A673 (cell line): ENCODE measurements at regions not wholly inside any gene's neighbourhood (a gene's known extent, or its start where the extent isn't known, plus 50 kb on each side); places are given as distances from the start of the nearest gene placed in this dataset.

Experiments used
- BruUV-seq: library from RNA; stranded (reverse); fragments of 400-500 nt; replicated peaks from 2 replicates; lab custom pipeline; 2021; lab: Mats Ljungman, UMichigan
- CTCF ChIA-PET: fragments of 300-600 bp; sonication (Branson Sonifier 250); formaldehyde crosslinking; loops from one replicate; lab custom pipeline; 2022; ENCODE audit warnings: antibody characterized with exemption; lab: Charles Lee
- POLR2A ChIA-PET: fragments of 300-600 bp; sonication (Branson Sonifier 250); formaldehyde crosslinking; loops from one replicate; lab custom pipeline; 2022; ENCODE audit warnings: antibody characterized with exemption; ENCODE audit not compliant: low non-redundant PET; lab: Charles Lee
- DNase-seq: peaks from one replicate; pipeline ENCODE4 v3.0.0-alpha.2; 2015; ENCODE audit warnings: low spot score
- H3K27ac ChIP-seq: fragments of 200-600 bp; sonication (generic); 2 replicates; pipeline ENCODE4 v1.5.1; 2016; ENCODE audit warnings: mixed run types, low read depth, mild to moderate bottlenecking, mixed read lengths, antibody characterized with exemption, low read length; ENCODE audit not compliant: poor library complexity, severe bottlenecking
- H3K27me3 ChIP-seq: fragments of 200-600 bp; sonication (generic); replicated peaks from 2 replicates; pipeline ENCODE4 v1.6.1; 2017; ENCODE audit warnings: mixed run types, low read depth, mild to moderate bottlenecking, mixed read lengths, antibody characterized with exemption, low read length; ENCODE audit not compliant: insufficient read depth, poor library complexity
- H3K36me3 ChIP-seq: fragments of 200-600 bp; sonication (generic); 2 replicates; pipeline ENCODE4 v1.6.1; 2016; ENCODE audit warnings: mixed run types, mild to moderate bottlenecking, mixed read lengths, antibody characterized with exemption, low read length; ENCODE audit not compliant: insufficient read depth, poor library complexity, severe bottlenecking
- H3K4me1 ChIP-seq: fragments of 200-600 bp; sonication (generic); 2 replicates; pipeline ENCODE4 v1.6.1; 2017; ENCODE audit warnings: mixed run types, mild to moderate bottlenecking, mixed read lengths, antibody characterized with exemption, low read length; ENCODE audit not compliant: insufficient read depth, poor library complexity, severe bottlenecking
- H3K4me3 ChIP-seq: fragments of 200-600 bp; sonication (generic); 2 replicates; pipeline ENCODE4 v1.5.1; 2016; ENCODE audit warnings: low read depth, mixed run types, mild to moderate bottlenecking, mixed read lengths, low read length; ENCODE audit not compliant: poor library complexity, severe bottlenecking
- H3K9me3 ChIP-seq: fragments of 200-600 bp; sonication (generic); 2 replicates; pipeline ENCODE4 v1.6.1; 2016; ENCODE audit warnings: mixed run types, low read depth, mild to moderate bottlenecking, mixed read lengths, antibody characterized with exemption, low read length; ENCODE audit not compliant: poor library complexity, severe bottlenecking
- EZH2 ChIP-seq: fragments of 200-600 bp; sonication (generic); IDR thresholded peaks from 2 replicates; pipeline ENCODE4 v1.6.1; 2017; ENCODE audit warnings: borderline replicate concordance, low read depth, mild to moderate bottlenecking, mixed read lengths, antibody characterized with exemption, low read length; ENCODE audit not compliant: poor library complexity, severe bottlenecking
- intact Hi-C: fragments of 100-400 bp; cut with micrococcal nuclease; formaldehyde crosslinking; loops from one replicate; pipeline ENCODE4 v1.10.0; 2022; ENCODE audit not compliant: unreplicated experiment
- TF ChIP-seq, protein P1 (sequence below): fragments of 300-800, 200-600 bp; sonication (generic); conservative IDR thresholded peaks from 2 replicates; pipeline ENCODE4 v1.5.1; 2017; ENCODE audit warnings: low read depth, mild to moderate bottlenecking, antibody characterized with exemption, low read length, moderate library complexity, mixed read lengths

DNA sequence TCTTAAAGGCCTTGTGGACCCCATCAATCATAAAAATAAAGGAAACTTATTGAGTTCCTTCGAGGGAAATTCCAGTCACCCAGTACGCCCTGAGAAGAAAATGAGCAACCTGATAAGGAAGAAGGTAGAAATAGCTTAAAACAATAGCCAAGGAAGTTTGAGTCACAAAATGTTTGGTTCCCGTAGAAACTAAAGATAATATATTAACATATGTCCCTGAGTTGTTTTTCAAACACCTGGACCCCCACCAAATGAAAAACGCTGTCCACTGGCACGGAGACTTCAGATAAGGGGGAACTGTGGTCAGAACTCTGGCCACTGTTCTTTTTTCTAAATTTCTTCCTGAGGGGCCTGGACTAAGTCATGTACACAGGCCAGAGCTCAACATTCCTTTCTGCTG is 669.1 kb downstream of the ADCYAP1 start:
- Histone ChIP-seq H3K27ac (no peak overlapping the region), H3K9me3 (no peaks in the 10 kb centered on the region), H3K4me3 (no peak overlapping the region), H3K4me1 (no peaks in the 10 kb centered on the region), H3K27me3 (no peaks in the 10 kb centered on the region), H3K36me3 (no peaks in the 10 kb centered on the region)
- no TSS peak for BruUV-seq
- ChIA-PET POLR2A (no interaction called here), CTCF (no interaction called here)
- intact Hi-C loops, result no loop called here
- no peak for DNase-seq
- no peak for TF ChIP-seq EZH2
- TF ChIP-seq, protein P1, sequence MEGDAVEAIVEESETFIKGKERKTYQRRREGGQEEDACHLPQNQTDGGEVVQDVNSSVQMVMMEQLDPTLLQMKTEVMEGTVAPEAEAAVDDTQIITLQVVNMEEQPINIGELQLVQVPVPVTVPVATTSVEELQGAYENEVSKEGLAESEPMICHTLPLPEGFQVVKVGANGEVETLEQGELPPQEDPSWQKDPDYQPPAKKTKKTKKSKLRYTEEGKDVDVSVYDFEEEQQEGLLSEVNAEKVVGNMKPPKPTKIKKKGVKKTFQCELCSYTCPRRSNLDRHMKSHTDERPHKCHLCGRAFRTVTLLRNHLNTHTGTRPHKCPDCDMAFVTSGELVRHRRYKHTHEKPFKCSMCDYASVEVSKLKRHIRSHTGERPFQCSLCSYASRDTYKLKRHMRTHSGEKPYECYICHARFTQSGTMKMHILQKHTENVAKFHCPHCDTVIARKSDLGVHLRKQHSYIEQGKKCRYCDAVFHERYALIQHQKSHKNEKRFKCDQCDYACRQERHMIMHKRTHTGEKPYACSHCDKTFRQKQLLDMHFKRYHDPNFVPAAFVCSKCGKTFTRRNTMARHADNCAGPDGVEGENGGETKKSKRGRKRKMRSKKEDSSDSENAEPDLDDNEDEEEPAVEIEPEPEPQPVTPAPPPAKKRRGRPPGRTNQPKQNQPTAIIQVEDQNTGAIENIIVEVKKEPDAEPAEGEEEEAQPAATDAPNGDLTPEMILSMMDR, result no peak

DNA sequence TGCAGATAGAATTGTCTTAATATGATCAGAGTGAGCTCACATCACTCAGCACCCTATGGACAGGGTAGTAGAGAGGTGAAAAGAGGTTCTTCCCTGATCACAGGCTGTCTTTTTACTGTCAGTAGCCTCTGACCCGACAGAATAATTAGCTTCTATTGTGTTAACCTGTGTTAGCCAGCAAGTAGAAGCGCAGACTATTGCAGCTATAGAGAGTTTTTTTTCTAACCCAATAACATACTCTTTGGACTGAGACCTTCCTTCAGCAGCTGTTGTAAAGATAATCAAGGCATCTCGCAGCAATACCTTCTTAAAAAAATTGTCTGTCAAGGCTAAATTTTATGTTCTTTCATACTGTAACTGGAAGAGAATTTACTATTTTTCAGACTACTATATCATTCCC is 670.4 kb downstream of the ADCYAP1 start:
- intact Hi-C loops, result no loop called here
- Histone ChIP-seq H3K27ac (no peak overlapping the region), H3K9me3 (no peaks in the 10 kb centered on the region), H3K27me3 (no peaks in the 10 kb centered on the region), H3K36me3 (no peaks in the 10 kb centered on the region), H3K4me3 (no peak overlapping the region), H3K4me1 (no peaks in the 10 kb centered on the region)
- no TSS peak for BruUV-seq
- no peak for TF ChIP-seq EZH2
- TF ChIP-seq, protein P1, result no peak
- ChIA-PET CTCF (no interaction called here), POLR2A (no interaction called here)
- DNase-seq, result no peak

DNA sequence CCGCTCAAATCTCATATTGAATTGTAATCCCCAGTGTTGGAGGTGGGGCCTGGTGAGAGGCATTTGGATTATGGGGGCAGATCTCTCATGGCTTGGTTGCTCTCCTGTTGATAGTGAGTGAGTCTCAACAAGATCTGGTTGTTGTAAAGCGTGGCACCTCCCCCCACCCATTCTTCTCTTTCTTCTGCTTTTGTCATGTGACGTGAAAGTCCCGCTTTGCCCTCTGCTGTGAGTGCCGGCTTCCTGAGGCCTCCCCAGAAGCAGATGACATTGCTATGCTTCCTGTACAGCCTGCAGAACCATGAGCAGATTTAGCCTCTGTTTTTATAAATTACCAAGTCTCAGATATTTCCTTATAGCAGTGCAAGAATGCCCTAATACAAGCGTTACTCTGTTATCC is 673.8 kb downstream of the ADCYAP1 start:
- TF ChIP-seq, protein P1, result no peak
- no peak for TF ChIP-seq EZH2
- DNase-seq, result no peak
- BruUV-seq, result no TSS peak
- ChIA-PET CTCF (no interaction called here), POLR2A (no interaction called here)
- Histone ChIP-seq H3K27me3 (peaks cover 4% of the 10 kb centered on the region), H3K36me3 (no peaks in the 10 kb centered on the region), H3K9me3 (no peaks in the 10 kb centered on the region), H3K27ac (no peak overlapping the region), H3K4me3 (no peak overlapping the region), H3K4me1 (no peaks in the 10 kb centered on the region)
- intact Hi-C loops, result no loop called here
